ENCODE measurements at regions not wholly inside any gene's neighbourhood (a gene's known extent, or its start where the extent isn't known, plus 50 kb on each side); places are given as distances from the start of the nearest gene placed in this dataset.
"Not testable (repeated sequence)": the region's sequence is repeated elsewhere in the genome, so short reads cannot be mapped to it uniquely, and the experiment has no call there.

DNA sequence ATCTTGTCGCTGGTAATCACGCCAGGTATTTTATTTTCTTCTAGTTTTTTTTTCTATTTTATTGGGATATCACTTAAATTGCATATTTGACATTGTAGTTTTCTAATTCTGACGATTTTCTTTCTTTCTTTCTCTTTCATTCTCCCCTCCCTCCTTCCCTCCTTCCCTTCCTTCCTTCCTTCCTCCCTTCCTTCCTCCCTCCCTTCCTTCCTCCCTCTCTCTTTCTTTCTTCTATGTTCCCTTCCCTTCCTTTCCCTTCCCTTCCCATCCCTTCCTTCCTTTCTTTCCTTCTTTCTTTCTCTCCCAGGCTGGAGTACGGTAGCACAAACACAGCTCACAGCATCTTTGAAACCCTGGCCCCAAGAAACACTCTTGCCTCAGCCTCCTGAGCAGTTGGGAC, 100.6 kb upstream of the BCL6 start:
- intact Hi-C loops (cut with micrococcal nuclease) = no loop called here
- Mint-ChIP-seq H3K4me1 (ENCODE audit: low read depth) (peaks cover 12% of the 10 kb centered on the region), H3K36me3 (ENCODE audit: low read depth) (no peaks in the 10 kb centered on the region), H3K27me3 (ENCODE audit: insufficient read depth) (no peaks in the 10 kb centered on the region), H3K27ac (no peak overlapping the region), H3K4me3 (no peak overlapping the region), H3K9me3 (peaks cover 18% of the 10 kb centered on the region)
- DNase-seq (ENCODE audit: low spot score) = no peak

GRCh38 chr3:187848401-187848800, 103.1 kb upstream of the BCL6 start:
- Mint-ChIP-seq H3K9me3 (peaks cover 32% of the 10 kb centered on the region), H3K36me3 (ENCODE audit: low read depth) (no peaks in the 10 kb centered on the region), H3K27me3 (ENCODE audit: insufficient read depth) (no peaks in the 10 kb centered on the region), H3K4me3 (no peak overlapping the region), H3K27ac (no peak overlapping the region), H3K4me1 (ENCODE audit: low read depth) (peaks cover 23% of the 10 kb centered on the region)
- no peak for DNase-seq (ENCODE audit: low spot score)
- intact Hi-C loops (cut with micrococcal nuclease) = no loop called here

DNA sequence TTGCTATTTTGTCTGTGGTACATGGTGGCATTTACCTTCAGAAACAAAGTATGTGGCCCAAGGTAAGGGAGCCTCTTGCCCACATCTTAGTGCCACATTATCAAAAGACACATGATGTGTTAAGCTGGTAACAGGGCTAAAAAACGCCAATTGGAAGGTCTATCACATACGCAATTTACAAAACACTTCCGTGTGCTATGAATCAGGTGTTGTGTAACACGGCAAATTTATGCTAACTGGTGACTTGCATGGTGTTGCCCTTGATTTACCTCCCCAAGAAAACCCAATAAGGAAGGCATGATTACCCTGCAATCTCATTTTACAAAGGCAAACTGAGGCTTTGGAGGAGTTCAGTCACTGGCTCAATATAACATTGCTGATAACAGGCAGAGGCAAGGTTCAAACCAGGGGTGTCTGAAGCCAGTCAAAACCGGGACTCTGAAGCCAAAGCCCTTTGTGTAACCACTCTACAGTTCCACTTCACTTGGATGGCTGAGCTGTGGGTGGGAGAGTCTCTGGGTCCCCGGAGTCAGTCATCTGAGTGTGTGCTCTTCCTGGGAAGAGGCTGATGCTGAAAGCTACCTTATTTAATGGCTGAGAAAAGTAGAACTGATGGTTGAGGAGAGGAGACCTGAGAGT, 103.9 kb upstream of the BCL6 start:
- Mint-ChIP-seq H3K9me3 (peaks cover 32% of the 10 kb centered on the region), H3K4me3 (no peak overlapping the region), H3K27me3 (ENCODE audit: insufficient read depth) (no peaks in the 10 kb centered on the region), H3K36me3 (ENCODE audit: low read depth) (no peaks in the 10 kb centered on the region), H3K27ac (no peak overlapping the region), H3K4me1 (ENCODE audit: low read depth) (peaks cover 28% of the 10 kb centered on the region)
- DNase-seq (ENCODE audit: low spot score) = no peak
- intact Hi-C loops (cut with micrococcal nuclease) = no loop called here

DNA sequence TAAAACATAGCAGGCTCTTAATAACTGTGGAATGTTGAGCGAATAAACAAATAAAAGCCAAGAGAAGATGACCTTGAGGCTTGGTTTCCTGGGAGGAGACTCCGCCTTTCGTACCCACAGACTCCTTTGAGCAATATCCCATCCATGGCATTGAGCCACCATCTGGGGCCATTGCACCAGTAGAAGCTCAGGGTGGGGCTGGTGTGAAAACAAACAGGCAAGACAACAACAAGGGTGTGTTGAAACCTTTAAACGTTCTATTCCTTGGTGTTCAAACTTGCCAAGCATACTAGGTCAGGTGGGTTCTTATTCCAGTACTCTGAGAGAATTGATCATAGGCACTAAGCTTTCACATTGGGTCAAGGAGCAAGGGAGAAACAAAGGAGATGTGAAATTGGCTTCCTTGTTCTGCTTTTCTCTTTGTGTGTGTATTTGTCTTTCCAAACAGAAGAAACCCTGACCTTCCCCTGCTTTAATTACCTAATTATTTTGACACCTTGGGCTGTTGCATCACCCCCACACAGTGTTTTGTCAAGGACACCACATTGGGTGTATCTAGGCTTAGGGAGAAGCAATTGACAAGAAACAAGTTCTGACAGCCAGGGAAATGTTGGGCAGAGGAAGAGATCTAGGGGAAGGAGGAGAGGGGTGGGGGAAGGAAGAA, 105.1 kb upstream of the BCL6 start:
- H3K36me3 Mint-ChIP-seq (ENCODE audit: low read depth) = no peaks in the 10 kb centered on the region
- H3K27me3 Mint-ChIP-seq (ENCODE audit: insufficient read depth) = no peaks in the 10 kb centered on the region
- intact Hi-C loops (cut with micrococcal nuclease) = loop anchor here (5.0 kb wide), 2 partner anchors 73 to 103 kb away; partner anchors contain the start of gene BCL6
- DNase-seq (ENCODE audit: low spot score) = no peak
- H3K27ac Mint-ChIP-seq = no peak overlapping the region
- H3K4me3 Mint-ChIP-seq = no peak overlapping the region
- peaks cover 28% of the 10 kb centered on the region for H3K4me1 Mint-ChIP-seq (ENCODE audit: low read depth)
- H3K9me3 Mint-ChIP-seq = peaks cover 32% of the 10 kb centered on the region

DNA sequence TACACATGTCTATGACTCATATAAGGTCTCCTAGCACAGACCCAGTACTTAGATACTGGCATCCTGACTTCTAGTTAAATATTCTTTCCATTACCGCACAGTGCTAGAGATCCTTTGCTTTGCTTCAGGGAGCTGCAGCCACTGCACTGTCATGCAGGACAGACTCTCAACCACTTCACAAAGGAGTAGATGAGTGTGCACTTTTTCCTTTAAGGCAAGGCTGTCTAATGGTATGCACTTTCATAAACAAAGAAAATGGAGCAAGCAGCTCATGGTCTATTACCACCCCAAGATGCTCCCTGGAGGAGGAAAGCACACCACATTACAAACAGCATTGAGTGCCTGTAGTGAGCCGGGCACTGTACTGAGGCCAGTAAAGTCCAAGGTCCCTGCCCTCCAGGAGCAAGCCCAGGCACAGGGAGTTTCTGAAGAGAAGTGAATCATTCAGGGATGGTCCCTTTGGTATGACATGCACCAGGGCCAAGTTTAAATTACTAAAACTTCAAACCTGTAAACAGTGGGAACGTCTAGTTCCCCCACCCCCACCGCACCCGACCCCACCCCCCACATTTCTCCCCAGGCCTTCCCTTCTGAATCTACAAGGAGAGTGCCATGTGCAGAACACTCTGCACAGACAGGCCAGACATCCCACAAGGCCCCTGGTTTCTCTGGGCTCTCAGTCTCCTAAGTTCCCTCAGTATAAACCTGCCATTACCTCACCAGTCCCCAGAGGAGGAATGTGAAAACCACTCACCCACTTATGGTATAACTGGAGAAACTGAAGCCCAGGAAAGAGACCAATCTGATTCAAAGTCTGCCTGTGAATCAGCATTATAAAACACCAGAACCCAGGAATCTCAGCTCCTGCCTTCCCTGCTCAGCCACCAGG, 107.8 kb upstream of the BCL6 start:
- Mint-ChIP-seq H3K27ac (peak overlapping the region; percentile 61), H3K4me3 (no peak overlapping the region), H3K27me3 (ENCODE audit: insufficient read depth) (no peaks in the 10 kb centered on the region), H3K9me3 (peaks cover 32% of the 10 kb centered on the region), H3K4me1 (ENCODE audit: low read depth) (peaks cover 28% of the 10 kb centered on the region), H3K36me3 (ENCODE audit: low read depth) (no peaks in the 10 kb centered on the region)
- no peak for DNase-seq (ENCODE audit: low spot score)
- intact Hi-C loops (cut with micrococcal nuclease) = loop anchor here (1.0 to 5.0 kb wide), 4 partner anchors 17 to 106 kb away; partner anchors contain the start of gene BCL6

DNA sequence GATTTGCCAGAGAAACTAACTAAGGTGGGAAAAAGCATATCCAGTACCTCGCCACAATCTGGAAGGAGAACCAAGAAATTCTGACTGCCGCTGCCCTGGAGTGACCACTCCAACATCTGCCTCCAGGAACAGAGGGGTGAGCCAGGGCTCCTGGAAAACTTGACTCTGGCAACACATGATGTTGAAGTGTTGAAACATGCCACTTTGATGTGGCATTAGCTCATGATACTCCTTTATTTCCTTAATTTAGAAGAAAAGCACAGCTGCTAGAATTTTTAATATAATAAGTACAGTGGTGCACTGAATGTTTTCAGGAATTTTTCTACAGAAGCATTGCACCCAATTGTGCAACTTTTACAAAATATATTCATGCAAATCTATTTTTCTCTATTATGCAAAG, 109.9 kb upstream of the BCL6 start:
- no peak for DNase-seq (ENCODE audit: low spot score)
- intact Hi-C loops (cut with micrococcal nuclease) = no loop called here
- H3K4me3 Mint-ChIP-seq = no peak overlapping the region

DNA sequence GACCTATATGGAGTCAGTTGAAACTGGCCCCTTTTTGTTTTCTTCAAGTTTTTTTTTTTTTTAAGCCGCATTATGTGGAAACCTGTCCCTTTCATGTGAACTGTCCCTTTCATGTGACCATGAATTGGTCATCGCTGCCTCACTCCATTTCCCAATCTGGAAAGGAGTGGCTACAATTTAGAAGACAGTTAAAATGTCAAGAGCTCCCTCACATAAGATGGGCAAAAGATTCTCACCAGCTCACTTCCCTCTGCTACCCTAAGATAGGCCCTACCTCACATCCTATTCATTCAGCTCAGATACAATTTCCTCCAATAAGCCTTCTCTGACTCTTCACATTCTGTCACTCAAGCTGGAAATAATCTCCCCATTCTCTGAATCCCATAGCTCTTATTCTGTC, 111.3 kb upstream of the BCL6 start:
- DNase-seq (ENCODE audit: low spot score) = no peak
- peaks cover 15% of the 10 kb centered on the region for H3K4me1 Mint-ChIP-seq (ENCODE audit: low read depth)
- intact Hi-C loops (cut with micrococcal nuclease) = no loop called here
- no peak overlapping the region for H3K27ac Mint-ChIP-seq
- no peaks in the 10 kb centered on the region for H3K27me3 Mint-ChIP-seq (ENCODE audit: insufficient read depth)
- peaks cover 24% of the 10 kb centered on the region for H3K9me3 Mint-ChIP-seq
- H3K36me3 Mint-ChIP-seq (ENCODE audit: low read depth) = peaks cover 15% of the 10 kb centered on the region
- no peak overlapping the region for H3K4me3 Mint-ChIP-seq

More for the DNA sequence above, 109.9 kb upstream of the BCL6 start:
- Mint-ChIP-seq H3K4me1 (ENCODE audit: low read depth) (peaks cover 20% of the 10 kb centered on the region), H3K9me3 (peaks cover 25% of the 10 kb centered on the region), H3K27me3 (ENCODE audit: insufficient read depth) (no peaks in the 10 kb centered on the region), H3K36me3 (ENCODE audit: low read depth) (peaks cover 4% of the 10 kb centered on the region), H3K27ac (no peak overlapping the region)

- Mint-ChIP-seq H3K9me3 (peaks cover 25% of the 10 kb centered on the region), H3K36me3 (ENCODE audit: low read depth) (peaks cover 17% of the 10 kb centered on the region), H3K4me3 (no peak overlapping the region), H3K4me1 (ENCODE audit: low read depth) (peaks cover 8% of the 10 kb centered on the region), H3K27me3 (ENCODE audit: insufficient read depth) (no peaks in the 10 kb centered on the region), H3K27ac (no peak overlapping the region)
- DNase-seq (ENCODE audit: low spot score) = no peak
- intact Hi-C loops (cut with micrococcal nuclease) = no loop called here
These were observed 112.8 kb upstream of the BCL6 start for GRCh38 chr3:187858041-187858440.

GRCh38 chr3:187858711-187859110, 113.4 kb upstream of the BCL6 start:
- Mint-ChIP-seq H3K36me3 (ENCODE audit: low read depth) (peaks cover 17% of the 10 kb centered on the region), H3K27ac (no peak overlapping the region), H3K4me3 (no peak overlapping the region), H3K27me3 (ENCODE audit: insufficient read depth) (no peaks in the 10 kb centered on the region), H3K4me1 (ENCODE audit: low read depth) (peaks cover 1% of the 10 kb centered on the region), H3K9me3 (peaks cover 25% of the 10 kb centered on the region)
- no peak for DNase-seq (ENCODE audit: low spot score)
- intact Hi-C loops (cut with micrococcal nuclease) = no loop called here

DNA sequence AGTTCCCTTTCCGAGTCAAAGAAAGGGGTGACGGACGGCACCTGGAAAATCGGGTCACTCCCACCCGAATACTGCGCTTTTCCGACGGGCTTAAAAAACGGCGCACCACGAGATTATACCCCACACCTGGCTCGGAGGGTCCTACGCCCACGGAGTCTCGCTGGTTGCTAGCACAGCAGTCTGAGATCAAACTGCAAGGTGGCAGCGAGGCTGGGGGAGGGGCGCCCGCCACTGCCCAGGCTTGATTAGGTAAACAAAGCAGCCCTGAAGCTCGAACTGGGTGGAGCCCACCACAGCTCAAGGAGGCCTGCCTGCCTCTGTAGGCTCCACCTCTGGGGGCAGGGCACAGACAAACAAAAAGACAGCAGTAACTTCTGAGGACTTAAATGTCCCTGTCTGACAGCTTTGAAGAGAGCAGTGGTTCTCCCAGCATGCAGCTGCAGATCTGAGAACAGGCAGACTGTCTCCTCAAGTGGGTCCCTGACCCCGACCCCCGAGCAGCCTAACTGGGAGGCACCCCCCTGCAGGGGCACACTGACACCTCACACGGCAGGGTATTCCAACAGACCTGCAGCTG, 117.5 kb upstream of the BCL6 start:
- H3K9me3 Mint-ChIP-seq = peaks cover 25% of the 10 kb centered on the region
- H3K36me3 Mint-ChIP-seq (ENCODE audit: low read depth) = peaks cover 17% of the 10 kb centered on the region
- H3K4me1 Mint-ChIP-seq (ENCODE audit: low read depth); H3K27me3 Mint-ChIP-seq (ENCODE audit: insufficient read depth); DNase-seq (ENCODE audit: low spot score); intact Hi-C loops (cut with micrococcal nuclease); H3K27ac Mint-ChIP-seq: not testable (repeated sequence)
- peak overlapping the region; percentile 58 for H3K4me3 Mint-ChIP-seq

DNA sequence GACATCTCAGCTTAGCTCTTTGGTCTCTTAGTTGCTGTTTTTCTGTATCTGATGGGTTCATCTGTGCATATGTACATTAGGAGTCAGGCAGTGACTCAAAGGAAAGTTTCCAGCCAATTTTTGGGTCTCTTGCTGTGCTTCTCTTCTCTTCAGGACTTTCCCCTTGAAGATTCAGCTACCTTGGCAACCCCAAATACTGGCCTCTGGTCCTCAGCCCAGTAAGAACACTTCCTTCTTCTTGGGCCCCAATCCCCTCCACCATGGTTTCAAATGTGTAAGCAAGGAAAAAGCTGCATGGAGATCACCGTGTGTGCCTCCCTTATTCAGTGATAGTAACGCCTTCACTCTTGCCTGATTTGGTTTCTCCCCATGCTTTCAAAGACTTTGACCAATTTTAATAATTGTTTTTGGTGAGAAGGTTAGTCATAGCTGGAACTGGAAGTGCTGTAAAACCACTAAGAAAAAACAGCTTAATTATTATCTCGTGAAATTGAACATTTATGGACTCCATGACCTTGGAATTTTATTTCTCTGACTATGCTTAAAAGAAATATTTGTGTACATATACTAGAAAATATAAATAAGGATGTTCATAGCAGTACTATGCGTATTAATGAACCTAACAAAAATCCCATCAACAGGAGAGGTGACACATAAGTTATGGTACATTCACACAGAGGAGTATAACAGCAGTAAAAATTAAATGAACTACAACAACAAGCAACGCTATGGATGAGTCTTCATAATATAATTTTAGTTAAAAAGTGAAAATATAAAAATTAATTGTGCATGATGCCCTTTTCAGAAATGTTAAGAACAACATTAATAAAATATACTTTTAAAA, 125.3 kb upstream of the BCL6 start:
- intact Hi-C loops (cut with micrococcal nuclease) = loop anchor here (1.0 to 5.0 kb wide), 8 partner anchors 18 to 1044 kb away; no protein-coding TSS in a partner anchor
- Mint-ChIP-seq H3K4me1 (ENCODE audit: low read depth) (peaks cover 32% of the 10 kb centered on the region), H3K36me3 (ENCODE audit: low read depth) (no peaks in the 10 kb centered on the region), H3K4me3 (peak overlapping the region; percentile 49), H3K9me3 (no peaks in the 10 kb centered on the region), H3K27me3 (ENCODE audit: insufficient read depth) (no peaks in the 10 kb centered on the region), H3K27ac (peak overlapping the region; percentile 84)
- DNase-seq (ENCODE audit: low spot score) = no peak

DNA sequence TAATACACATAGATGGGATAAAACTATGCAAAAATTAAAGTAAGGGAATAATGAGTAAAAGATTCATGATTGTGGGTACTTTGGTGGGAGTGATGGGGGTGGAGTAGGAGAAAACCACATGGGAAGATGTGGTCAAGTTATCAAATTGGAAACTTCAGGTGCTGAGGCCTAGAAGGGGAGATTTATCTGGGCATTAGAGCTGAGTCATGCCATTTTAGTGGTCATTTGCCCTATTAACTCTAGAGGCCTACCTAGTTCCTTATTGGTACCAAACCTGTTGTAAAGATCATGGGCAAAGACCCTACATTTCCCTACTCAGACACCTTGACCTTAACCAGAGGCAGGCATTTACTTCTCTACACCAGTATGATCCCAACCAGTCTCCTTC, 125.9 kb upstream of the BCL6 start:
- Mint-ChIP-seq H3K36me3 (ENCODE audit: low read depth) (no peaks in the 10 kb centered on the region), H3K27ac (peak overlapping the region; percentile 38), H3K9me3 (no peaks in the 10 kb centered on the region), H3K4me1 (ENCODE audit: low read depth) (peaks cover 32% of the 10 kb centered on the region), H3K27me3 (ENCODE audit: insufficient read depth) (no peaks in the 10 kb centered on the region), H3K4me3 (no peak overlapping the region)
- no peak for DNase-seq (ENCODE audit: low spot score)
- intact Hi-C loops (cut with micrococcal nuclease) = loop anchor here (2.0 to 5.0 kb wide), 3 partner anchors 104 to 1044 kb away; no protein-coding TSS in a partner anchor
